ENCODE measurements at regions not wholly inside any gene's neighbourhood (a gene's known extent, or its start where the extent isn't known, plus 50 kb on each side); places are given as distances from the start of the nearest gene placed in this dataset.

DNA sequence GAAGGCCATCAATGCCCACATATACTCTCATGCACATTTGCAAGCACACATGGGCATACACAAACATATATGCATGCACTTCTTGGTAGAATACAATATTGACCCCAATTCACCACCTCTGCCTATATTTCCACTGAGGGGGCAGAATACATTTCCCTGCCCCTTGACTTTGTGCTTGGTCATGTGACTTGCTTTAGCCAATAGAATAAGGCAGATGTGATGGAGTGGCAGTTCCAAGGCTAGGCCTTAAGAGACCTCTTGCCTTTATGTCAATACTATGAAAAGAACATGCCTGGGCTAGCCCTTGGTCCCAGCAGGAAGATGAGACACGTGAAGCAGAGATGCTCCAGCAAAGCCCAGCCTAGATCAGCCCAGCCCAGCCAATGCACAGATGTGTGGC lies 66.0 kb upstream of the GRIK3 start:
- no peak for TF ChIP-seq POLR2A (IDR thresholded peaks at IDR 0.05; ENCODE audit: low read depth, low read length)
- no peak for TF ChIP-seq TAF1 (IDR thresholded peaks at IDR 0.05; ENCODE audit: borderline replicate concordance, low read depth, low read length)
- no peak for TF ChIP-seq POLR2AphosphoS5 (IDR thresholded peaks at IDR 0.05; ENCODE audit: low read depth, low read length)
